MM.1S (cell line): ENCODE measurements at regions not wholly inside any gene's neighbourhood (a gene's known extent, or its start where the extent isn't known, plus 50 kb on each side); places are given as distances from the start of the nearest gene placed in this dataset.
A peak's percentile ranks its signal among the peaks of the same experiment; 100 is the strongest.

Experiments
- DNase-seq: peaks from one replicate; pipeline ENCODE4 v3.0.0-alpha.2; 2015
- H2AFZ ChIP-seq: fragments of 300-600 bp; sonication (generic); 2 replicates; pipeline ENCODE4 v1.6.0; 2016; ENCODE audit warnings: antibody characterized with exemption, low read length
- H3F3A ChIP-seq: fragments of 300-600 bp; sonication (generic); 2 replicates; pipeline ENCODE4 v1.6.1; 2016; ENCODE audit warnings: mild to moderate bottlenecking, antibody characterized with exemption, low read length, moderate library complexity, mixed read lengths; ENCODE audit not compliant: insufficient read depth
- H3K27ac ChIP-seq: fragments of 300-600 bp; sonication (generic); 2 replicates; pipeline ENCODE4 v1.5.1; 2016; ENCODE audit warnings: mild to moderate bottlenecking, low read length
- H3K27me3 ChIP-seq: fragments of 300-600 bp; sonication (generic); replicated peaks from 2 replicates; pipeline ENCODE4 v1.6.0; 2016; ENCODE audit warnings: low read length; ENCODE audit not compliant: insufficient read depth
- H3K36me3 ChIP-seq: fragments of 300-600 bp; sonication (generic); replicated peaks from 2 replicates; pipeline ENCODE4 v1.6.1; 2016; ENCODE audit warnings: mild to moderate bottlenecking, low read length, mixed read lengths; ENCODE audit not compliant: insufficient read depth
- H3K4me1 ChIP-seq: fragments of 300-600 bp; sonication (generic); 2 replicates; pipeline ENCODE4 v1.6.1; 2016; ENCODE audit warnings: low read length, mixed read lengths
- H3K4me2 ChIP-seq: fragments of 300-600 bp; sonication (generic); 2 replicates; pipeline ENCODE4 v1.6.0; 2016; ENCODE audit warnings: low read depth, low read length
- H3K4me3 ChIP-seq: fragments of 300-600 bp; sonication (generic); 2 replicates; pipeline ENCODE4 v1.5.1; 2016; ENCODE audit warnings: low read length, mixed read lengths
- H3K79me2 ChIP-seq: fragments of 300-600 bp; sonication (generic); 2 replicates; pipeline ENCODE4 v1.6.1; 2016; ENCODE audit warnings: mixed run types, low read length, mixed read lengths
- H3K9ac ChIP-seq: fragments of 300-600 bp; sonication (generic); 2 replicates; pipeline ENCODE4 v1.6.1; 2016; ENCODE audit warnings: low read length, mixed read lengths
- H3K9me2 ChIP-seq: fragments of 300-600 bp; sonication (generic); replicated peaks from 2 replicates; pipeline ENCODE4 v1.6.1; 2016; ENCODE audit warnings: mild to moderate bottlenecking, low read length, mixed read lengths; ENCODE audit not compliant: insufficient read depth
- H3K9me3 ChIP-seq: fragments of 300-600 bp; sonication (generic); replicated peaks from 2 replicates; pipeline ENCODE4 v1.6.1; 2016; ENCODE audit warnings: mild to moderate bottlenecking, low read length, mixed read lengths; ENCODE audit not compliant: insufficient read depth
- H4K20me1 ChIP-seq: fragments of 300-600 bp; sonication (generic); 2 replicates; pipeline ENCODE4 v1.6.1; 2016; ENCODE audit warnings: mild to moderate bottlenecking, low read length, moderate library complexity, mixed read lengths; ENCODE audit not compliant: insufficient read depth
- EZH2 ChIP-seq: fragments of 300-600 bp; sonication (generic); optimal IDR thresholded peaks from 2 replicates; pipeline ENCODE3; 2017; ENCODE audit warnings: low read depth, mild to moderate bottlenecking, antibody characterized with exemption, low read length, mixed read lengths
- EZH2phosphoT487 ChIP-seq: fragments of 300-600 bp; sonication (generic); IDR thresholded peaks from 2 replicates; pipeline ENCODE4 v1.6.1; 2018; ENCODE audit warnings: antibody characterized with exemption, low read length
- TF ChIP-seq, protein P1 (sequence below): fragments of 300-600 bp; sonication (generic); IDR thresholded peaks from 2 replicates; pipeline ENCODE4 v1.5.1; 2016; ENCODE audit warnings: antibody characterized with exemption, low read length, mixed read lengths

DNA sequence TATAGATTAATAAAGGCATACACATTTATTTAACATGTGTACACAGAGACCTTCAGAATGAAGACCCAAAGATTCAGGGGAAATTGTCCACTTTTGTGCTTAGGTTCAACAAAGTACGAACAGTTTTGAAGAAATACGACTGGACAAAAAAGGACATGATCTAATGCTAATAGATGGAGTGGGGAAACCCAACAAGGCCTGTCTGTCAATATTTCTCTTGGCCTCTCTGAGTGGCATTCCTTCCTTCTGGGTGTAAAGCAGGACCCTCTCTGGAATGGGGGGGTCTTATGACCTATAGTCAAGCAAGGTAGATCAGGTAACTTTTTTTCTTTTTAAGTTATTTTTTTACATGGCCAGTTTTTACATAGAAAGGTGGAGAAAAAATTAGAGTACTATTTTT lies 222.3 kb upstream of the IGFBP3 start:
- Histone ChIP-seq H3K27me3 (no peaks in the 10 kb centered on the region), H2AFZ (no peak overlapping the region), H3K79me2 (no peaks in the 10 kb centered on the region), H3K27ac (no peak overlapping the region), H3K4me3 (no peak overlapping the region), H3K9me2 (no peaks in the 10 kb centered on the region), H3K4me2 (peak overlapping the region; percentile 4; the same call in 1 of the 2 replicates), H3F3A (peaks cover 10% of the 10 kb centered on the region; the same call in 1 of the 2 replicates), H3K9me3 (no peaks in the 10 kb centered on the region), H3K9ac (no peak overlapping the region), H4K20me1 (no peaks in the 10 kb centered on the region), H3K4me1 (peaks cover 16% of the 10 kb centered on the region), H3K36me3 (no peaks in the 10 kb centered on the region)
- DNase-seq = no peak
- no peak for TF ChIP-seq EZH2
- no peak for TF ChIP-seq EZH2phosphoT487
- TF ChIP-seq, protein P1, sequence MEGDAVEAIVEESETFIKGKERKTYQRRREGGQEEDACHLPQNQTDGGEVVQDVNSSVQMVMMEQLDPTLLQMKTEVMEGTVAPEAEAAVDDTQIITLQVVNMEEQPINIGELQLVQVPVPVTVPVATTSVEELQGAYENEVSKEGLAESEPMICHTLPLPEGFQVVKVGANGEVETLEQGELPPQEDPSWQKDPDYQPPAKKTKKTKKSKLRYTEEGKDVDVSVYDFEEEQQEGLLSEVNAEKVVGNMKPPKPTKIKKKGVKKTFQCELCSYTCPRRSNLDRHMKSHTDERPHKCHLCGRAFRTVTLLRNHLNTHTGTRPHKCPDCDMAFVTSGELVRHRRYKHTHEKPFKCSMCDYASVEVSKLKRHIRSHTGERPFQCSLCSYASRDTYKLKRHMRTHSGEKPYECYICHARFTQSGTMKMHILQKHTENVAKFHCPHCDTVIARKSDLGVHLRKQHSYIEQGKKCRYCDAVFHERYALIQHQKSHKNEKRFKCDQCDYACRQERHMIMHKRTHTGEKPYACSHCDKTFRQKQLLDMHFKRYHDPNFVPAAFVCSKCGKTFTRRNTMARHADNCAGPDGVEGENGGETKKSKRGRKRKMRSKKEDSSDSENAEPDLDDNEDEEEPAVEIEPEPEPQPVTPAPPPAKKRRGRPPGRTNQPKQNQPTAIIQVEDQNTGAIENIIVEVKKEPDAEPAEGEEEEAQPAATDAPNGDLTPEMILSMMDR = no peak

DNA sequence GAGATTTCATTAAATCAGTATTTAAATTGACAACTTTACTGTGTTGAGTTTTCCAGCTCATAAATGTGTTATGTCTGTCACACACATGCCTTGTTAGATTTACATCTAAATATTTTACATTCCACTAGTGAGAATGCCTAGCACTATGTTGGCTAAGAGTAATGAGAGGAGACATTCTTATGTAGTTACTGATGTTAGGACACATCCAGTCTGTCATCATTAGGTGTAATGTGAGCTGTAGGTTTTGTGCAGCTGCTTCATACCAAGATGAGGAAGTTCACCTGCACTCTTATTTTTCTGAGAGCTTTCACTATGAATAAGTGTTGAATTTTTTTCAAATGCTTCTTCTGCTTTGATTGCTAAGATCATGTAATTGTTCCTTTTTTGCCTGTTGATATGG lies 218.0 kb upstream of the IGFBP3 start:
- Histone ChIP-seq H3K36me3 (no peaks in the 10 kb centered on the region), H4K20me1 (no peaks in the 10 kb centered on the region), H3F3A (peaks cover 10% of the 10 kb centered on the region; the same call in 1 of the 2 replicates), H3K4me3 (no peak overlapping the region), H3K27ac (no peak overlapping the region), H3K9ac (no peak overlapping the region), H3K27me3 (no peaks in the 10 kb centered on the region), H3K4me2 (no peak overlapping the region), H3K9me2 (no peaks in the 10 kb centered on the region), H3K79me2 (no peaks in the 10 kb centered on the region), H2AFZ (no peak overlapping the region), H3K9me3 (no peaks in the 10 kb centered on the region), H3K4me1 (peaks cover 10% of the 10 kb centered on the region)
- DNase-seq = peak; percentile 4
- TF ChIP-seq, protein P1 = no peak
- no peak for TF ChIP-seq EZH2
- no peak for TF ChIP-seq EZH2phosphoT487

DNA sequence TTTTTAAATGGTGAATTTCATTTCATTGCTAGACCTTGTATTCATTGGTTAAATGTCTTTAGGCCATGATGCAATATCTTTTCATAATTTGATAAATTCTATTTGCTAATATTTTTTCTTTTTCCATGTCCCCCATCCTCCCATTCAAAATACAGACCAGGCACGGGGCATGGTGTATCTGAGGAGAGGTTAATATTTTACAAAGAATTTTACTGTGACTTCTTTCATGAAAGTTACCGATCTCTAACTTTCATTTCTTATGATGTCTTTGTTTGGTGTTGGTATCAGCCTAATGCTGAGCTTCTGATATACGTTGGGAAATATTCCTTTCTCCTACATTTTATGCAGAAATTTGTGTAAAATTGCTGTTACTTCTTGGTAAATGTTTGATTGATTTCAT lies 216.7 kb upstream of the IGFBP3 start:
- Histone ChIP-seq H3K4me2 (no peak overlapping the region), H3K4me3 (no peak overlapping the region), H3F3A (no peaks in the 10 kb centered on the region), H4K20me1 (no peaks in the 10 kb centered on the region), H3K79me2 (no peaks in the 10 kb centered on the region), H3K27me3 (no peaks in the 10 kb centered on the region), H2AFZ (no peak overlapping the region), H3K9me3 (no peaks in the 10 kb centered on the region), H3K27ac (no peak overlapping the region), H3K36me3 (no peaks in the 10 kb centered on the region), H3K4me1 (no peaks in the 10 kb centered on the region), H3K9me2 (no peaks in the 10 kb centered on the region), H3K9ac (no peak overlapping the region)
- DNase-seq = no peak
- no peak for TF ChIP-seq EZH2
- no peak for TF ChIP-seq EZH2phosphoT487
- TF ChIP-seq, protein P1 = no peak
